Upper lobe of left lung (tissue), 6 donors: ENCODE measurements at regions not wholly inside any gene's neighbourhood (a gene's known extent, or its start where the extent isn't known, plus 50 kb on each side); places are given as distances from the start of the nearest gene placed in this dataset.
"Not testable (repeated sequence)": the region's sequence is repeated elsewhere in the genome, so short reads cannot be mapped to it uniquely, and the experiment has no call there.

Experiments
- ATAC-seq, 2 donors: fragments of 200-7000 bp; cut with Tn5 transposase; one replicate each; pipeline ENCODE4 v1.9.1; 2022; ENCODE audit warnings: mild to moderate bottlenecking in 2 of 2, moderate library complexity in 2 of 2; ENCODE audit not compliant: low FRiP score in 2 of 2
- DNase-seq, 2 donors: peaks; one replicate each; pipeline ENCODE4 v3.0.0-alpha.2; 2019 to 2020
- H3K27ac ChIP-seq, 4 donors: fragments of 200-600 bp; sonication (generic); one replicate each; pipeline ENCODE4 v1.5.1; 2016 to 2019
- H3K27me3 ChIP-seq, 4 donors: fragments of 200-600 bp; sonication (generic); one replicate each; pipeline ENCODE4 v1.5.1; 2017 to 2019
- H3K36me3 ChIP-seq, 4 donors: fragments of 200-600 bp; sonication (generic); one replicate each; pipeline ENCODE4 v1.5.1; 2016 to 2019
- H3K4me1 ChIP-seq, 4 donors: fragments of 200-600 bp; sonication (generic); one replicate each; pipeline ENCODE4 v1.5.1; 2018 to 2019
- H3K4me3 ChIP-seq, 4 donors: fragments of 200-600 bp; sonication (generic); one replicate each; pipeline ENCODE4 v1.5.1; 2017 to 2019; ENCODE audit warnings: mild to moderate bottlenecking in 2 of 4, moderate library complexity in 1 of 4
- H3K9me3 ChIP-seq, 4 donors: fragments of 200-600 bp; sonication (generic); one replicate each; pipeline ENCODE4 v1.5.1; 2018 to 2019
- CTCF ChIP-seq, 6 experiments: fragments of 450-650 bp in 4 of 6; fragments of 200-600 bp in 2 of 6; sonication (generic) in 2 of 6; IDR thresholded peaks; one replicate each; pipeline ENCODE4 v1.5.1; 2016 to 2019; ENCODE audit warnings: antibody characterized with exemption in 6 of 6
- EP300 ChIP-seq, 4 donors: sonication (generic); formaldehyde crosslinking; IDR thresholded peaks; one replicate each; pipeline ENCODE4 v1.5.1; 2017; ENCODE audit warnings: antibody characterized with exemption in 4 of 4, control low read depth in 2 of 4
- POLR2A ChIP-seq, 4 donors: fragments of 450-650 bp; IDR thresholded peaks; one replicate each; pipeline ENCODE4 v1.5.1; 2016 to 2017; ENCODE audit warnings: antibody characterized with exemption in 4 of 4, mild to moderate bottlenecking in 2 of 4
- POLR2AphosphoS5 ChIP-seq, 2 donors: sonication (generic); formaldehyde crosslinking; IDR thresholded peaks; one replicate each; pipeline ENCODE4 v1.5.1; 2017; ENCODE audit warnings: antibody characterized with exemption in 2 of 2
- WGBS, 2 donors: methylation state at CpG; one replicate each; pipeline ENCODE4 v1.1.5; 2017 to 2018; 5-methylcytosine and 5-hydroxymethylcytosine counted together
- donor health status: DM: no; HTN: no; CAD: no; lungs with moderate emphysema.
- donor health status: DM: no; HTN: yes; CAD: no; lungs with severe emphysema.

DNA sequence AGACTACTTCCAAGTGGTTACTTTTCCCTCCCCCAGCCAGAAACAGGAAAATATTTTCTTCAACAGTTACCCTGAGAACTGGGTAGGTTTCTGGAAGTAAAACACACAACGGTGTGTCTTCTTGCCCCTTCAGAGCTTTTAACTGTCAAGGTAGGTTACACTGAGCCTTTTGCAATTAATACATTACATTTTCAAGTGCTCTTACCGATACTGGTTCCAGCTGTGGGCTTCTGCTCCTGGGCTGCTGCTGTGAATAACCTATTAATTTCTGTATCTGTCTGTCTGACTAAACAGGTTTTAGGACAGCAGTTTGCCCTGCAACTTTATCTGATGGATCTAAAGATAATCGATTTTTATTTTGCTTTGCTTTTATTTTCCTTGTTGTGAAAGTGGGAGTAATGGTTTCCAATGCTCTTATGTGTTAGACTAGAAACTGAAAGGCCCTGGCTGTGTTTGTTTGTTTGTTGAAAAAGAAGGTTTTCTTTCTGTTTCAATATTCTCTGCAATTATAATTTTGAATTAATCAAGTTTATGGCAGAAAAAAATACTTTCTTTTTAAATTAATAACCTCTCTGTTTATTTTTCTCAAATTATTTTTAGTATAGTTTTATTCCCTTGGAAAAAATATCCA lies 196.7 kb upstream of the SLITRK6 start:
- ATAC-seq (no peak), DNase-seq (no peak)
- Histone ChIP-seq H3K27me3 (no peaks in the 10 kb centered on the region), H3K4me3 (no peak overlapping the region), H3K36me3 (no peaks in the 10 kb centered on the region), H3K9me3 (no peaks in the 10 kb centered on the region), H3K27ac (no peak overlapping the region), H3K4me1 (no peaks in the 10 kb centered on the region)
- WGBS, 2 donors: 52 to 61% methylated on average over 3 of the region's 3 CpGs
- TF ChIP-seq CTCF (IDR thresholded peaks at IDR 0.05) (no peak), POLR2AphosphoS5 (IDR thresholded peaks at IDR 0.05) (no peak), EP300 (IDR thresholded peaks at IDR 0.05) (no peak), POLR2A (IDR thresholded peaks at IDR 0.05) (no peak)

- no peak for DNase-seq
- no peak for TF ChIP-seq EP300 (IDR thresholded peaks at IDR 0.05)
- no peak for TF ChIP-seq CTCF (IDR thresholded peaks at IDR 0.05)
- H3K27ac ChIP-seq: no peak overlapping the region
- no peak overlapping the region for H3K4me3 ChIP-seq
- no peak for ATAC-seq
- no peaks in the 10 kb centered on the region for H3K36me3 ChIP-seq
- H3K9me3 ChIP-seq: no peaks in the 10 kb centered on the region
- H3K4me1 ChIP-seq: no peaks in the 10 kb centered on the region
- H3K27me3 ChIP-seq: no peaks in the 10 kb centered on the region
- WGBS, 2 donors: 85 to 92% methylated on average over 1 of the region's 1 CpG
Observed at GRCh38 chr13:85993567-85993966, 194.3 kb upstream of the SLITRK6 start.

GRCh38 chr13:85990397-85990796 lies 191.2 kb upstream of the SLITRK6 start:
- TF ChIP-seq POLR2A (IDR thresholded peaks at IDR 0.05): no peak
- TF ChIP-seq EP300 (IDR thresholded peaks at IDR 0.05): no peak
- no peak for TF ChIP-seq CTCF (IDR thresholded peaks at IDR 0.05)
- no peak for TF ChIP-seq POLR2AphosphoS5 (IDR thresholded peaks at IDR 0.05)
- H3K27me3 ChIP-seq: no peaks in the 10 kb centered on the region
- ATAC-seq: no peak
- H3K36me3 ChIP-seq: no peaks in the 10 kb centered on the region
- no peaks in the 10 kb centered on the region for H3K4me1 ChIP-seq
- no peak for DNase-seq
- no peaks in the 10 kb centered on the region for H3K9me3 ChIP-seq
- no peak overlapping the region for H3K4me3 ChIP-seq
- no peak overlapping the region for H3K27ac ChIP-seq
- 70 to 92% methylated on average over 2 of the region's 2 CpGs for WGBS, 2 donors

- H3K4me3 ChIP-seq: no peak overlapping the region
- H3K36me3 ChIP-seq: no peaks in the 10 kb centered on the region
- ATAC-seq (no peak), DNase-seq (no peak)
- 39 to 45% methylated on average over 1 of the region's 1 CpG for WGBS, 2 donors
- H3K27me3 ChIP-seq: no peaks in the 10 kb centered on the region
- TF ChIP-seq POLR2A (IDR thresholded peaks at IDR 0.05) (no peak), EP300 (IDR thresholded peaks at IDR 0.05) (no peak), POLR2AphosphoS5 (IDR thresholded peaks at IDR 0.05) (no peak), CTCF (IDR thresholded peaks at IDR 0.05) (no peak)
- no peaks in the 10 kb centered on the region for H3K9me3 ChIP-seq
- no peak overlapping the region for H3K27ac ChIP-seq
- no peaks in the 10 kb centered on the region for H3K4me1 ChIP-seq
Observed at GRCh38 chr13:85985797-85986196, 186.6 kb upstream of the SLITRK6 start.

DNA sequence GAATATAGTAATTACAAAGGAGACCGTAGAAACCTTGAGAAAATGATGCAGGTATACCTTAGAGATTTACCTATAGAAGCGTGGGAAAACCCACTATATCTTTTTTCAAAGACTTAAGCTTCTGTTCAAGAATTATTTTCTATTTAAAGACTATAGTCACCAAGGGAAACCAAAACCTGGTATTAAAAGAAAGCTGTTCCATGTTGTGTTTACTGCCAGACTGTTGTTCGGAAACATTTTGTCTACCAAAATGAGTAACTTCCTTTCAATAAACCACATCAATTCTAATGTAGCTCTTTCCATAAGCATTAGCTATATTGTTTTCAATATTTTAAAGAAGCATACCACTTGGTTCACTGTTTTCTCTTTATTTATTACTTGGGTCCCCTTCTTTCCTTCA lies 182.9 kb upstream of the SLITRK6 start:
- Histone ChIP-seq H3K9me3 (no peaks in the 10 kb centered on the region), H3K4me3 (no peak overlapping the region), H3K36me3 (no peaks in the 10 kb centered on the region), H3K27me3 (no peaks in the 10 kb centered on the region), H3K4me1 (no peaks in the 10 kb centered on the region), H3K27ac (no peak overlapping the region)
- ATAC-seq (no peak), DNase-seq (no peak)
- TF ChIP-seq CTCF (IDR thresholded peaks at IDR 0.05): no peak
- no peak for TF ChIP-seq EP300 (IDR thresholded peaks at IDR 0.05)
- TF ChIP-seq POLR2A (IDR thresholded peaks at IDR 0.05): no peak
- TF ChIP-seq POLR2AphosphoS5 (IDR thresholded peaks at IDR 0.05): no peak
- 85 to 91% methylated on average over 3 of the region's 3 CpGs for WGBS, 2 donors

GRCh38 chr13:85980447-85980846 lies 181.2 kb upstream of the SLITRK6 start:
- WGBS, 2 donors: 87 to 88% methylated on average over 1 of the region's 1 CpG
- not testable (repeated sequence) for H3K4me3 ChIP-seq, DNase-seq, ATAC-seq, H3K9me3 ChIP-seq, H3K4me1 ChIP-seq, H3K27me3 ChIP-seq, H3K36me3 ChIP-seq, H3K27ac ChIP-seq
